Calu3 (cell line): ENCODE measurements at regions not wholly inside any gene's neighbourhood (a gene's known extent, or its start where the extent isn't known, plus 50 kb on each side); places are given as distances from the start of the nearest gene placed in this dataset.
A peak's percentile ranks its signal among the peaks of the same experiment; 100 is the strongest.

Source experiments
- BruUV-seq: library from RNA; stranded (reverse); fragments of 400-500 nt; replicated peaks from 2 replicates; lab custom pipeline; 2021; lab: Mats Ljungman, UMichigan
- CTCF ChIA-PET: fragments of 300-600 bp; sonication (Branson Sonifier 250); formaldehyde crosslinking; loops from one replicate; lab custom pipeline; 2022; ENCODE audit warnings: antibody characterized with exemption; lab: Charles Lee
- DNase-seq: peaks from one replicate; pipeline ENCODE4 v3.0.0; 2022
- H3K27ac Mint-ChIP-seq: one replicate; pipeline ENCODE4 v1.8.0; 2022; ENCODE audit warnings: mixed read lengths; ENCODE audit not compliant: unreplicated experiment
- H3K27me3 Mint-ChIP-seq: one replicate; pipeline ENCODE4 v1.8.0; 2022; ENCODE audit warnings: mixed read lengths; ENCODE audit not compliant: unreplicated experiment
- H3K36me3 Mint-ChIP-seq: one replicate; pipeline ENCODE4 v1.8.0; 2022; ENCODE audit warnings: mild to moderate bottlenecking, moderate library complexity, mixed read lengths; ENCODE audit not compliant: insufficient read depth, unreplicated experiment
- H3K4me1 Mint-ChIP-seq: one replicate; pipeline ENCODE4 v1.8.0; 2022; ENCODE audit warnings: mild to moderate bottlenecking, low read depth, mixed read lengths; ENCODE audit not compliant: unreplicated experiment
- H3K4me3 Mint-ChIP-seq: one replicate; pipeline ENCODE4 v1.8.0; 2022; ENCODE audit warnings: mild to moderate bottlenecking, low read depth, moderate library complexity, mixed read lengths; ENCODE audit not compliant: unreplicated experiment
- H3K9me3 Mint-ChIP-seq: one replicate; pipeline ENCODE4 v1.8.0; 2022; ENCODE audit warnings: low read depth, mixed read lengths; ENCODE audit not compliant: unreplicated experiment
- CTCF ChIP-seq: fragments of 200-600 bp; IDR thresholded peaks from one replicate; pipeline ENCODE4 v1.8.0; 2022; ENCODE audit warnings: antibody characterized with exemption; ENCODE audit not compliant: unreplicated experiment
- intact Hi-C: fragments of 100-400 bp; cut with micrococcal nuclease; formaldehyde crosslinking; loops from one replicate; pipeline ENCODE4 v1.10.0; 2022; ENCODE audit not compliant: unreplicated experiment

DNA sequence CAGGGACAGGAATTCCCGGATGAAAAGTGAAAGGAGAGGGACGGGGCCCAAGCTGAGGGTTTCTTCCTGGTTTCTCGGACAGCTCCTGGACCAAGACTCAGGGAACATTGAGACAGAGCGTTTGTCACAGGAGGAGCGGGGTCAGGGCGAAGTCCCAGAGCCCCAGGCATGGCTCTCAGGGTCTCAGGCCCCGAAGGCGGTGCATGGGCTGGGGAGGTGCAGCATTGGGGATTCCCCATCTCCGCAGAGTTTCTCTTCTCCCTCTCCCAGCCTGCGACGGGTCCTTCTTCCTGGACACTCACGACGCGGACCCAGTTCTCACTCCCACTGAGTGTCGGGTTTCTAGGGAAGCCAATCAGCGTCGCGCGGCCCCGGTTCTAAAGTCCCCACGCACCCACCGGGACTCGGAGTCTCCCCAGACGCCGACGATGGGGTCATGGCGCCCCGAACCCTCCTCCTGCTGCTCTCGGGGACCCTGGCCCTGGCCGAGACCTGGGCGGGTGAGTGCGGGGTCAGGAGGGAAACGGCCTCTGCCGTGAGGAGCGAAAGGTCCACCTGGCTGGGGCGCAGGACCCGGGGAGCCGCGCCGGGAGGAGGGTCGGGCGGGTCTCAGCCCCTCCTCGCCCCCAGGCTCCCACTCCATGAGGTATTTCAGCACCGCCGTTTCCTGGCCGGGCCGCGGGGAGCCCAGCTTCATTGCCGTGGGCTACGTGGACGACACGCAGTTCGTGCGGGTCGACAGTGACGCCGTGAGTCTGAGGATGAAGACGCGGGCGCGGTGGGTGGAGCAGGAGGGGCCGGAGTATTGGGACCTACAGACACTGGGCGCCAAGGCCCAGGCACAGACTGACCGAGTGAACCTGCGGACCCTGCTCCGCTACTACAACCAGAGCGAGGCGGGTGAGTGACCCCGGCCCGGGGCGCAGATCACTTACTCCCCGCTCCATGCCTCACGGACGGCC lies 54.6 kb upstream of the POLR1H start:
- Mint-ChIP-seq H3K4me3 (peak overlapping the region; percentile 70), H3K36me3 (peaks cover 18% of the 10 kb centered on the region), H3K27me3 (peaks cover 41% of the 10 kb centered on the region), H3K27ac (peak overlapping the region; percentile 50), H3K4me1 (peaks cover 12% of the 10 kb centered on the region), H3K9me3 (no peaks in the 10 kb centered on the region)
- no peak for TF ChIP-seq CTCF
- peak; percentile 20 for DNase-seq
- CTCF ChIA-PET = interaction anchor here (1.1 kb wide), 1 partner anchor 14 kb away, joined by 4 read pairs; no protein-coding TSS in a partner anchor
- intact Hi-C loops = loop anchor here (5.0 kb wide), 1 partner anchor 39 kb away; no protein-coding TSS in a partner anchor
- BruUV-seq = no TSS peak

DNA sequence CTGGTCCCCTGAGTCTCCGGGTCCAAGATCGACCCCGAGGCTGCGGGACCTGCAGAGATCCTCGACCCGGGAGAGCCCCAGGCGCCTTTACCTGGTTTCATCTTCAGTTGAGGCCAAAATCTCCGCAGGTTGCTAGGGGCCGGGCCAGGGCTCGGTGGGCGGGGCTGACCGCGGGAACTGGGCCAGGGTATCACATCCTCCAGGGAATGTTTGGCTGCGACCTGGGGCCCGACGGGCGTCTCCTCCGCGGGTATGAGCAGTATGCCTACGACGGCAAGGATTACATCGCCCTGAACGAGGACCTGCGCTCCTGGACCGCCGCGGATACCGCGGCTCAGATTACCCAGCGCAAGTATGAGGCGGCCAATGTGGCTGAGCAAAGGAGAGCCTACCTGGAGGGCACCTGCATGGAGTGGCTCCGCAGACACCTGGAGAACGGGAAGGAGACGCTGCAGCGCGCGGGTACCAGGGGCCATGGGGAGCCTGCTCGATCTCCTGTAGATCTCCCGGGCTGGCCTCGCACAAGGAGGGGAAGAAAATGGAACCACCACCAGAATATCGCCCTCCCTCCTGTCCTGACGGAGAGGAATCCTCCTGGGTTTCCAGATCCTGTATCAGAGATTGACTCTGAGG lies 53.8 kb upstream of the POLR1H start:
- Mint-ChIP-seq H3K4me3 (peak overlapping the region; percentile 70), H3K27me3 (peaks cover 41% of the 10 kb centered on the region), H3K27ac (no peak overlapping the region), H3K4me1 (peaks cover 12% of the 10 kb centered on the region), H3K9me3 (no peaks in the 10 kb centered on the region), H3K36me3 (peaks cover 18% of the 10 kb centered on the region)
- DNase-seq = peak; percentile 43
- no peak for TF ChIP-seq CTCF
- CTCF ChIA-PET = interaction anchor here (1.1 kb wide), 1 partner anchor 13 kb away, joined by 4 read pairs; no protein-coding TSS in a partner anchor
- intact Hi-C loops = loop anchor here (5.0 kb wide), 1 partner anchor 40 kb away; no protein-coding TSS in a partner anchor
- no TSS peak for BruUV-seq

- intact Hi-C loops = loop anchor here (5.0 kb wide), 1 partner anchor 42 kb away; no protein-coding TSS in a partner anchor
- CTCF ChIA-PET = interaction anchor here (0.6 to 1.0 kb wide), 2 partner anchors 43 to 356 kb away, joined by 3 to 4 read pairs; no protein-coding TSS in a partner anchor
- no TSS peak for BruUV-seq
- no peak for DNase-seq
- no peaks in the 10 kb centered on the region for H3K9me3 Mint-ChIP-seq
- peaks cover 41% of the 10 kb centered on the region for H3K27me3 Mint-ChIP-seq
- no peak overlapping the region for H3K27ac Mint-ChIP-seq
- H3K4me1 Mint-ChIP-seq = peaks cover 12% of the 10 kb centered on the region
- H3K4me3 Mint-ChIP-seq = no peak overlapping the region
- no peak for TF ChIP-seq CTCF
- H3K36me3 Mint-ChIP-seq = peaks cover 18% of the 10 kb centered on the region
Observed at GRCh38 chr6:30009113-30009512, 52.0 kb upstream of the POLR1H start.
